GM21367 (cell line): ENCODE measurements at regions not wholly inside any gene's neighbourhood (a gene's known extent, or its start where the extent isn't known, plus 50 kb on each side); places are given as distances from the start of the nearest gene placed in this dataset.

Source experiments
- ATAC-seq: cut with Tn5 transposase; IDR thresholded peaks from one replicate; pipeline ENCODE4 v1.9.1; 2021; ENCODE audit not compliant: unreplicated experiment

DNA sequence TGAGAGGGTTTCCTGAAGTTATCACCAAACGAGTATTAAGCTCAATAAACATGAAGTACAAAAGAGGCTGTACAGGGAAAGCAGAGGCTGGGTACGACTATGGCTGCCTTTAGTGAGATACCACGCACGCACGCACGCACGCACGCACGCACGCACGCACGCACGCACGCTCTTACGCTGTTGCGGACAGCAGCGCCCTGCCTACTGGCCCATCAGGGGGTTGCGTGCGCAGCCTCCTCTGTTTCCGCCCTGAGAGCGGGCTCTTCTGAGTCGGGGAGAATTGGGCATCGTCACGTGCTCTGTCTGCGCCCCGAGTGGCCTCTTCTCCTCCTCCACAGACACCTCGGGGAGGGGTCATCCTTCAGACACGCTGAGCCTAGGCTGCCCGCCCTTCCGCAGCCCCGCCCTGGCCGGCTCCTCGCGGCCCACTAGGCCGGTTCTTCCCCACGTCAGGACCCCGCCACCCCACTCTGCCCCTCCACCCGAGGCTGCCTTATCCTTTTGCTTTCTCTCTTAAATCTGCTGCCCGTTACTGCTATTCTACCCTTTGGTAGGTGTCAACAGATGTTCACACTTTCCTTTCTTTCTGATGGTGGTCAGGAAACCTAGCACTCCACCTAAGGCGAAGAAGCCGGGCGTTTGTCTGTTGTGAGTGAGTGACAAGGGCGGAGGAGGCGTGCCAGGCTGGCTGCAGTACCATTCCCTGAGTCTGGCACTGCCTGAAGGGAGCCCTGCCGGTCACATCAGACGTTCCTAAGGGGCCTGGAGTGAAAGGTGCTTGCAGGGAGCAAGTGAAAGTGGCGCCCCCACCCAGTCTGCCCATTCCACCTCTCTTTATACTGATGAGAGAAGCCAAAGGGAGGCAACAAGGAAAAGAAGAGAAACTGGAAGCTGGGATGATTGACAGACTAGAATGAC lies 300.4 kb upstream of the B3GAT1 start:
- no peak for ATAC-seq

DNA sequence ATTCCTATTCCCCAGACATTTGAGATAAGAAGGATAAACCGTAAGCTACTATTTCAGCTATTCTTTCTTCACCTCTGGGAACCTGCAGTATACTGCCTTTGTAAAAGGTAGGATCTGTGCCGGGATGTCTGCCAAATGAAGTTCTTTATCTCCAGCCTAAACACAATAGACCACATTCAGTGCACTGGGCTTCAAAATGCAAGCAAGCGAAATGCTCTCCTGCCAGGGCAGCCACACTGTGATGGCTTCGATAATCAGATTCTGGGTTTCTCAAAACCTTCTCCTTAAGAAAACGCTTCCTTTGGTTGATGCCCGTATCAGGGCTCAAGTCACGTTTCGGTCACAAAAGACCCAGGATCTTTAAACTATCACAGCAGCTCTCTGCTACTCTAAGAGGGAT lies 299.5 kb upstream of the B3GAT1 start:
- no peak for ATAC-seq

DNA sequence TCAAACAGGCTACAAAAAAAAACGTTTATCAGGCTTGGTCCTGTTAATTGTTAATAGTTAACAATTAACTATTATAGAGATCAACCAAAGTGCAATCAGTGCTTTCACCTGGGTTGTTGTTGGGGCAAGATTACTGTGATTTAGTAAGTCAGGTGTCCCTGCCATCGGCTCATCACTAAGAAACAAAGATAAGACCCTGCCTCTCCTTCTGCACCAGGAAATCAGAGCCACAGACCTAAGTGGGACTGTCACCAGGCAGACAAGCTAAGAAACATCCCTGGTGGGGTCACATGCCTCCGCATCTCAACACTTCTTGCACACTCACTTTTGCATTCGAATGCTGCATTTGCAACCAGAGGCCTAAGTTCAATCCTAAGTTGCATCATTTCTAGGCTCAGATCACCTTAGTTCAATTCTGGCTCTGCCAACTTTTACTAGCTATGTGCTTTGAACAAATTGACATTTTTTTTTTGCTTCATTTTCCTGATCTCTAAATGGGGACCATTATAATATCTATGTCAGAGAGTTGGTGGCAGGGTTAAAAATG lies 298.9 kb upstream of the B3GAT1 start:
- no peak for ATAC-seq

DNA sequence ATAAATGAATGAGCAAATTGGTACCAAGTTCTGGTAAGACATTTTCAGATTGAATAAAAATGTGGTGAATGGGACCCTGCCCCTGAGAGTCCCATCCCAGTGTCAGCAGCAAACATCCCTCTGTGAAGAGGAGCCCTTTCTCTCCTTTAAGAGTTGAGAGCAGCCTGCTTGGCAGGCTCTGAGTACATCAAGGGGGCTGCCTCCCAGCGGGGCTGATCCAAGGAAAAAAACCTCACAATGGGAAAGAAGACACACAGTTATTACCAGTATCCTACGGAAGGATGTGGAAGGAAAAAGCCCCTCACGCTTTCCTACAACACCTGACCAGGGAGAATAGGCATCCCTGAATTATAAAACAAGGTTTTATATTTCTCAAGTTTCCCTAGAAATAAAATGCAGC lies 293.8 kb upstream of the B3GAT1 start:
- no peak for ATAC-seq

DNA sequence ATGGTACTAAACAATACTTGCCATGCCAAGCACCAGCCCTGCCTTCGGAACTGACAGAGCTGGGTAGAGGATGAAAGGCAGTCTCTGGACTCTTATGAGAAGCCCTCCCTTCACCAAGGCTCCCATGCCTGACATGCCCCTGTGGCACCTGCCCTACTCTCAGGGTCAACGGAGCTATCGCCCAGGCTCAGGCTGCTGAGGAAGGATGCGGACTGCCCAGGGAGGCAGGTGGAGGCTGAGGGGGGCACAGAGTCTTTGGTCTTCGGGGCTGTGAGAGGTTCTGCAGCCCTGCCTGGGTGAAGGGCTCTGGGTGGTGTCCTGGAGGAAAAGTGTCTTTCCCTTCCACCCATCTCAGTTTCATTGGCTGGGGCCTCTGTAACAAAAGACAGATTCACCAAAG lies 290.8 kb upstream of the B3GAT1 start:
- no peak for ATAC-seq

DNA sequence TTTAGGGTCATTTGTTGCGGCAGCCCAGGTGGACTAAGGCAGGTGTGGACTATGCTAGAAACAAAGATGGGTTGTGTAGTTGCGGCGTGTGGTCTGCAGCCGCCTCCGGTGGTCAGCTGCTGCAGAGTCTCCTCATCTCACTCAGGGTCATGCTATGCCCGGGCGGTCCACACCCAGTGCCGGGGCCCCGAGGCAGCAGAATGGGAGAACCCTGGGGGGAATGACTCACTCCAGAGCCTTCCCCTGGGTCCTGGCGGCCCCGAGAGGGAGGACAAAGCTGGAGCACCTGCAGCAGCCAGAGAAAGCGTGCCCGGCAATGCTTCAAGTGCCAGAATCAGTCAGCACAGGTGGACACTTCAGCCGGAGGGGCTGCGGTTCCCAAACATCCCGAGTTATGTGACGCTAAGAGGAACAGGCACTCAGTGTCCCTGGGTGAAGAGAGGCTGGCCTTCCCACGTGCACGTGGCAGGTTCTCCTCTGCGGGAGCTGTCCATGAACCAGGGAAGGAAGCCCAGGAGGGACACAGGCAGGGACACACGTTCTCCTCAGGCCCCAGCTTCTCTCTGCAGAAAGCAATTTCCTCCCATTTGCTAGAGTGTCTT lies 289.6 kb upstream of the B3GAT1 start:
- no peak for ATAC-seq

DNA sequence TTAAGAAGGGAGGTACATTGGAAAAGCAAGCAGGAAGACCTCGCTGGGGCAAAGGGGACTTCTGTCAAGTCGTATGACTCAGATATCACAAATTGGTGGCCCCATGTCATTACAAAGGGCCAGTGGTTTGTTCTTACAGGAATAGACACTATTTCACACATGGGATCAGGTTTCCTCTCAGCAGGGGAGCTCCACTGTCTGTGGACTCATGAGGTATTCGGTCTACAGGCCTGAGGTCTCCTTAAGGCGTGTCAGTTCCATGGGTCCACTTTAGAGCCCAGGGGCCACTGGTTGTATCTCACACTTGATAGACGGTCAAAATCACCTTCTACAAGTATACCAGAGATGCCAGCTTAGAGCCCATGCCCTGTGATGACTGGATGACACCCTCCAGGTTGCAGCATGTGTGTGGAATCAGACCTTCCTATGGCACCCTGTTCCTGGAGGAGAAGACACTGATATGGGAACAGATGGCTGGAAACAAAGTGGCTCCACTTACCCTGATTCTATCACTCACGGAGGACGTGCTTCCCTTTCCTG lies 288.1 kb upstream of the B3GAT1 start:
- no peak for ATAC-seq

DNA sequence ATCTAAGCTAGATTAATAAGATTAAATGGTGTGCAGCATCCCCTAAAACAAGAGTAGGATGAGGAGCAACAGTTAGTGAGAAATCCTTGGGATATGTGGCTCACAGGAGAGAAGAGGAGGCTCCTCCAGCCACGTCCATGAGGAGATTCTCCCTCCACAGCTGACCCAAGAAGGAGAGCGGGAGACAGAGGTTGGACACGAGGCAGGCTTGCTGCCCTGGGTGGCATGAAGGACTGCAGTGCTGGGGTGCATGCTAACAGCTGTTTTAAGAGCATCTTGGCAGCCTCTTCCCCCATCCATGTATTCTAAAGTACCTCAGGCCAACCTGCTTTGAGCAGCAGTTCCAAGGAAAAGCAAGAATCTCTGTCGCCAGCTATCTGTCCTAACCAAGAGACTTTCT lies 284.4 kb upstream of the B3GAT1 start:
- ATAC-seq = no peak

DNA sequence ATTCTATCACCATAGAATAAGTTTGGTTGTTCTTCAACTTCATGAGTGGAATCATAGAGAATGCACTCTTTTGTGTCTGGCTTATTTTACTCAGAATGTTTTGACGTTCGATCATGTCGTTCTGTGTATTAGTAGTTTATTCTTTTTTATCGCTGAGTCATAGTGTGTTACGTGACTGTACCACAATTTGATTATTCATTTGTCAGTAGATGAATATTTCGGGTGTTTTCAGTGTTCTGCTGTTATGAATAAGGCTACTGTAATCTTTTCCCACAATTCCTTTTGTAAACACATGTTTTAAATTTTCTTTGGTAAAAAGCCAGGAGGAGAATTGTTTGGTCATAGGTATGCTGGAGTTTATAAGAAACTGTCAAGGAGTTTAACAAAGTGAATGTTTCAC lies 279.9 kb upstream of the B3GAT1 start:
- ATAC-seq = no peak

DNA sequence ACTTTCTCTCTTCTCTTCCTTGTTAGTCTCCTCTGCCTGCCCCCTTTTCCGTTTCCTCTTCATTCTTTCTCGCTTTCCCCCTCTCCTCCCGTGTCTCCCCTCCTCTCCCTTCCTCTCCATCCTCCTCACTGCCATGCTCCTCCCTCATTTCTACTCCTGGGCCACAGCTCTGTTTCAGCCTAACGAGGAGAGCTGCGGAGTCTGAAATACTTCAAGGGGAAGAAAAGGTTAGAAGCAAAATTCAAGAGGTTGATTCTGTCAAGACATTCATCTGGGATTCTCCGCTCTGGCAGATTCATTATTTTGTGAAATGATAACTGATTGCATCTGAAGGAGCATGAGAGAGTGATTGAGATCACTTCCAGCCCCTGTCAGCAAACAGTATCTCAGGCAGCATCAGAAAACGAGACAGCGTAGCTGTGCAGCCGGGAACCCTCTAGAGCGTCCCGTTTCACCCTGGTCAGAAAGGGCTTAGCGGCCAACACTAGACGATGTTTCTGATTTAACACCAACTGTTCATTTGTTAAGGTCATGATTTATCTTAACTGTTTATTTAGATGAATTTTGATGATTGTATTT lies 279.3 kb upstream of the B3GAT1 start:
- ATAC-seq = no peak

DNA sequence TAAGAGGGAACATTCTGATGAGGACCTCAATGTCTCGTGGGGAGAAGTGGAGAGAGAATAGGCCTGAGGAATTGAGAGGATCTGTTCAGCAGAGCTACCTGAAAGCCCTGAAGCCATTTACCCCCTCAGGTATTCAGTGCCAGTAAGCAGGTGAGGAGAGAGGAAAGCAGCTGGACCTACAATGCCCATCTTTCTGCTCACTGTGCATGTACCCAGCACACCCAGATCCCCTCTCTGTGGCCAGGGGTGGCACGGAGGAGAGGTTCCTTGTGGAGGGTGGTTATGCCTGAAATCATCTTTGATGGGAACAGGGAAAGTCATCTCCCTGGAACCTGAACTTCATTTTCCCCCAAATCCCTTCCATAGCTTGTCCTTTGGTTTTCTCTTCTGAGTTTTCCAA lies 277.8 kb upstream of the B3GAT1 start:
- ATAC-seq = no peak

DNA sequence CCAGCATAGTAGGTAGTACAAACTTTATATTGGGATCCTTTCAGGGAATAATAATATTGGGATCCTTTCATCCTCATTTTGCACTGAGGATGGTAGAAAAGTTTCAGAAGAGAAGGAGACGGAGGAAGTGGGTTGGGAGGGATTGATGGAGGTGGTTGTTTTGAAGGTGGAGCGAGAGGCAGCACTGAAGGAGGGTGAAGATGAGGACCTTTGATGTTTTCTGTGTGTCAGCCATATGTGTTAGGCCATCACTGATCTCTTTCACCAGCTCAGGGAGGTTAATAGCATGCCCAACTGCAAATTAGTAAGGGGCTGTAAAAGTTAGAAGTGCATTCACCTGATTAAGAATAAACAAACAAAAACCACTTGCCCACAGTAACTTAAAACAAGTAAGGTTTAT lies 275.5 kb upstream of the B3GAT1 start:
- no peak for ATAC-seq

DNA sequence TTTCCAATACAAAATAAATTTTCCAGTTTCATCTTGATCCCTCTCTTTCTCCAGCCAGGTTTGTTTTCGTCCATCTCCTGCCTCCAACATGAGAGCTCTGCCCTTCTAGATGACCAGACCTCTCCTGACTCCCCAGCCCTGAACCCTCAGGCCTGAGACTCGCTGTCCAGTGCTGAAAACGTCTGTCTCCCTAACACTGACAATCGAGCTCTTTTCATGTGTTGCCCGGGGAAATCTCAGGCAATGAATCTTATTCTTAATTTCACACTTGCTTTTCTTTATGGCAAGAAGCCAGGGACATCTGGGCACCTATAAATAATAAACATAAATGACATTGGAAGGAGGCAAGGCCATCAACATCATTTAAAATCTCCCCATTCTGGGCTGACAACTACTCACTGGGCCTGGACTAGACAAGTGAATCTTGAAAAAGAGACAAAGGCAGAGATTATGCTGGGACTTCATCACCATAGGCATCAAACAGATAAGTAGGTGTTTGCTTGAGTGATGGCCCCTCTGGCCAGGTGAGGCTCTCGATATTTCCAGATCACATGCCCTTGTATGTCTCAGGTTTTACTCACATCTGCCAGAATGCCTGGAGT lies 274.5 kb upstream of the B3GAT1 start:
- ATAC-seq = no peak

DNA sequence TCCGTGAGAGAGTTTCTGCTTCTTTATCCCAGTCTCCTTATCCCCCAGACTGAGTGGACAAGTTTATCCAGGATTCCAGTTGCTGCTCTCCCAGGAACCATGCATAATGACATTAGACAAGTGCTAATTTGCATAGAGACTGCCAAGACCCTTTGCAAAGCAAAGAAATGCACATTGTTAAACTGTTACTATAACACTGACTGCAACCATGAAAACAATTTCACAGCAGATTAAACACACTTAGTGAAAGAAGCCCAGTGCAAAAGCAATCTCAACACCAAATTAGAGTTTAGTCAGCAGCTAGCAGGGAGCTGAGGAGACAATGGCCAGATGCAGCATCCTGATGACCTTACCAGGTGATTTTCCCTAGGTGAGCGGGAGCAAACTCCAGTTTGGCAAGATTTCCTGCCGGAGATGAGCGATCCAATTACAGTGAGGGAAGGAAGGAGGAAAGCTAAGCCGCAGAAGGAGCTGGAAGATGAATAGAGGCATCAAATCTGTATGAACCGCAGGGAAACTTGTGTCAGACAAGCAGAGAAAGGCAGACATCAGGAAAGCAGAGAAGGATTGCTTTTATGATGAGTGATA lies 273.8 kb upstream of the B3GAT1 start:
- no peak for ATAC-seq

DNA sequence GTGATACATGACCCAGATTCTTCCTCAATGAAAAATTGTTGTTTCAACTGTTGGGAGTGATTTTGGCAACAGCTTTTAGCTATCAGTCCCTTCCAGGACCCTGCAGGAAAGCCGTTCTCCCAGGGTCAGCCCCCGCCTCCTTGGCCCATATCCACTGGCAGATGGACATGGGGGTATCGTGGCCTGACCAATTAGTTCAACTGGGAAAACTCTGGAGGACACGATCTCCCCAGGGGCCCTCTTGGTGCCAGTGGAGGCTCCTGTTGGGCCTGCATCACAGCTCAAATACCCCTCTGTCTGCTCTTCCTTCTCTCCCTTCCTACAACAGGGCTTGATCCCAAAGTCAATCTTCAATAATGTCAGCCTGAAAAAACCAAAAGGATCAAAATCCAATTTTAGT lies 272.5 kb upstream of the B3GAT1 start:
- no peak for ATAC-seq

DNA sequence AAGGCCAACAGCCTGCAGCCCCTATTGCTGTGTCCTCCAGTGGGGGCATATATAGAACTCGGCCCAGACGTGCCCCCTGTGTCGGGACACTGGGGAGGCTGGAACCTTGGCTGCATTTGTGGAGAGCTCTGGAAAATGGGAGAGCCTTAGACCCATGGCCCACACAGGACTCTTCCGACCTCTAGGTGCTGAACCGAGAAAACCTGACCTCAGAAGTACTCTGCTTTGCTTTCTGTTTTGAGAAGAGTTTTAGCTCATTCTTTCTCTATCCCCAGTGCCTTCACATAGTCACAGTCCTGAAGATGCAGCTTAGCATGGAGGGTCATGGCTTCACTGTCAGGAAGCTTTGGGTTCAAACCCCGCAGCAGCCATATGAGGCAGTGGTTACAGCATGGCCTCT lies 271.8 kb upstream of the B3GAT1 start:
- ATAC-seq = no peak

DNA sequence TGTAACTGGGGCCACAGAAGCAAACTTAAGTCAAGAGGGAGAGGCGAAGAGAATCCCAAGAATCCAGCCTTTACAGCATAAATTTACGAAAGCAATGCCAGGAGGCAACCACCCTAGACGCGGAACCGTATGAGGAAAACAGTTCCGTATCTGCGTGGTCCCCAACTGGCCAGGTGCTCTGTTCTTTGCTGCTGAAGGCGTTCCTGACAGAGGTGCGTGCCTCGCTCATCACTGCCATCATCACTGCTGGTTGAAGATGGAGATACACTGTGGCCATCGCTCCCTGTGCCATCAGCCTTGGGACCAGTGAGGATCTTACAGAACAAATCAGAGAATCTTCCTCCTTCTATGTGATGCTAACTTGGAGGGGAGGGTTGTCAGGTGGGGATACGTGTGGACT lies 270.5 kb upstream of the B3GAT1 start:
- no peak for ATAC-seq

DNA sequence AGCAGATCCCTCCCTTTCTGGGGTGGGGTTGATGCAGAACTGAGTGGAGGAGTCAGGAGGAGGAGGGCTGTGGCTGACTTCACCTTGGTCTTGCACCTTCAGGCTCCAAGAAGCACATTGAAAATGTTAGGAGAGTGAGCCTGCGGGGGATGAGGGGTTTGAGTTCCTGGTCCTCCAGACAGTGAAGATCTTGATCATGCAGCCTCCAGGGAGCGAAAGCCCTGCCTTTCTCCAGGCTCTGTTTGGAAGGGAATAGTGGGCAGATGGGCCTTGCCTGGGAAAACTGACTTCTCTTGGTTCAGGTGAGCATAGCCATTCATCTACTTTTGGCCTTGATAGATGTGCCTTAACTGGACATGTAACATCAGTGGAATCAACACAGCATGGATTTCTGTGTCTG lies 267.6 kb upstream of the B3GAT1 start:
- no peak for ATAC-seq

DNA sequence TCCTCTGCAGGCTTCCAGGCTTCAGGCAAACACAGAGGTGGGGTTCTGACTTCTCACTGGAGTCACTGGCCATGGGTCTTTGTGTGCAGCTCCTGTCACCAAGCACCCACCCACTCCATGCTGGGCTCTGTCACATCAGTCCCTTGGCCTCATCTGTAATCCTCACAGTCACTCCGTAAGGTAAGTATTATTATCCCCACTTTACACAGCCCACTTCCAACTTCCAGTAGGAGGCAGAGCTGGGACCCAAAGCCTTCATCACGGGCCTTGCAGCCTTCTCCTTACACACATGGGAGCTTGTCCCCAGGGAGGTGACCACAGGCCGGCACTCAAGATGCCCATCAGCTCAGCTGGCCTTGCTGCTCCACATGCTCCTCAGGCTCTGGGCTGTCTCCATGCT lies 266.7 kb upstream of the B3GAT1 start:
- ATAC-seq = no peak

DNA sequence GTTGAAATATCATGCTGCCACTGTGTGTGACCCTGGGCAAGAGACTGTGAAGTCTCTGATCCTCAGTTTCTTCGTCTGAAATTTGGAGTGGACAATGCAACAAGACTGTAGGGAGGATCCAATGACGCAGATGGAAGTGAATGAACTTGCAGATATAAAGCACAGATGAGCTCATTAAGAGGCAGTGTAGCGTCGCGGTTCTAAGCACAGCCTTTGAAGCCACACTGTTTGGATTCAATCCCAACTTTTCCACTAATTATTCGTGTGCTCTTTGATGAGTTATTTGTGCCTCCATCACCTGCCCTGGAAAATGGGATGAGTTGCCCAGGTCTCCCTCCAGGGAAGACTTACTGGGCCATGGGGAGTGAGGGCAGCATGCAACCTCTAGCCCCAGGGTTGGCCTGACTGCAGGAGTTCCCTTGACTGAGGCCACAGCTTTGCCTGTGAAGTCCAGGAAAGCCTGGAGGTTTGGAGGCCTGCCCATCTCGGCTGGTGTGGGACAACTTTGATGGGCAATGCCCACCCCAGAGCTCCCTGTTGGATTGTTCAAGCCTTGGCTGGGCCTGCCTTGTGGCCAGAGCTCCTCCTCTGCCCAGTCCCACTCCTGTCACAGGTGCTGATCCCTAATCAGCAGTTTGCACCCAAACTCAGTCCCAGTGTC lies 266.0 kb upstream of the B3GAT1 start:
- no peak for ATAC-seq
